Natural killer cell (primary cell): ENCODE measurements at regions not wholly inside any gene's neighbourhood (a gene's known extent, or its start where the extent isn't known, plus 50 kb on each side); places are given as distances from the start of the nearest gene placed in this dataset.

Experiments
- ATAC-seq, 3 donors: fragments of 150-1000 bp in 2 of 3; fragments of 200-7000 bp in 1 of 3; cut with Tn5 transposase; 1 replicate in 1 of 3; 2 replicates in 2 of 3; pipeline ENCODE4 v1.10.0; 2021; ENCODE audit warnings: mild to moderate bottlenecking in 2 of 3, moderate library complexity in 2 of 3
- DNase-seq, 2 donors: peaks; one replicate each; pipeline versions ENCODE4 v3.0.0 to v3.0.0-alpha.2; 2013 to 2021; ENCODE audit warnings: mixed read lengths in 1 of 2
- H3K27ac ChIP-seq: one replicate; pipeline ENCODE4 v1.5.1; 2013; ENCODE audit warnings: mild to moderate bottlenecking, low read length
- H3K27me3 ChIP-seq: one replicate; pipeline ENCODE4 v1.6.1; 2013; ENCODE audit warnings: low read length; ENCODE audit not compliant: control insufficient read depth, insufficient read depth
- H3K36me3 ChIP-seq: one replicate; pipeline ENCODE4 v1.6.1; 2013; ENCODE audit warnings: low read length; ENCODE audit not compliant: control insufficient read depth, insufficient read depth
- H3K4me1 ChIP-seq: one replicate; pipeline ENCODE4 v1.6.1; 2013; ENCODE audit warnings: low read length; ENCODE audit not compliant: control insufficient read depth, insufficient read depth
- H3K4me3 ChIP-seq: one replicate; pipeline ENCODE4 v1.5.1; 2013; ENCODE audit warnings: low read length
- H3K9me3 ChIP-seq: one replicate; pipeline ENCODE4 v1.6.1; 2013; ENCODE audit warnings: low read length; ENCODE audit not compliant: control insufficient read depth, insufficient read depth
- H3K27ac Mint-ChIP-seq, 2 donors: one replicate each; pipeline ENCODE4 v1.8.0; 2022; ENCODE audit warnings: mild to moderate bottlenecking in 2 of 2, mixed read lengths in 2 of 2, moderate library complexity in 1 of 2
- H3K27me3 Mint-ChIP-seq, 2 donors: one replicate each; pipeline ENCODE4 v1.8.0; 2022; ENCODE audit warnings: low read depth in 2 of 2, mixed read lengths in 2 of 2
- H3K36me3 Mint-ChIP-seq: one replicate; pipeline ENCODE4 v1.8.0; 2022; ENCODE audit warnings: mixed read lengths
- H3K4me1 Mint-ChIP-seq, 2 donors: one replicate each; pipeline ENCODE4 v1.8.0; 2022; ENCODE audit warnings: mixed read lengths in 2 of 2
- H3K4me3 Mint-ChIP-seq: one replicate; pipeline ENCODE4 v1.8.0; 2022; ENCODE audit warnings: mild to moderate bottlenecking, moderate library complexity, mixed read lengths
- H3K9me3 Mint-ChIP-seq, 2 donors: one replicate each; pipeline ENCODE4 v1.8.0; 2022; ENCODE audit warnings: mixed read lengths in 2 of 2
- CTCF ChIP-seq: fragments of 200-600 bp; IDR thresholded peaks from one replicate; pipeline ENCODE4 v1.8.0; 2022; ENCODE audit warnings: antibody characterized with exemption
- WGBS: methylation state at CpG from one replicate; pipeline ENCODE4 v1.1.7; 2013; ENCODE audit warnings: missing lambda C conversion rate; ENCODE audit not compliant: insufficient coverage; 5-methylcytosine and 5-hydroxymethylcytosine counted together
- intact Hi-C: fragments of 100-400 bp; cut with micrococcal nuclease; formaldehyde crosslinking; loops from one replicate; pipeline ENCODE4 v1.14.2; 2022

- 93% methylated on average over 5 of the region's 6 CpGs for WGBS
- Histone ChIP-seq H3K9me3 (peaks cover 5% of the 10 kb centered on the region), H3K27ac (peak overlapping the region; percentile 71), H3K36me3 (no peaks in the 10 kb centered on the region), H3K27me3 (no peaks in the 10 kb centered on the region), H3K4me3 (no peak overlapping the region), H3K4me1 (peaks cover 53% of the 10 kb centered on the region)
- intact Hi-C loops = no loop called here
- ATAC-seq = no peak
- TF ChIP-seq CTCF = no peak
- Mint-ChIP-seq H3K4me3 (no peak overlapping the region), H3K4me1 (peaks cover 68 to 70% of the 10 kb centered on the region in 2 donors), H3K27ac (peak overlapping the region; percentile 83 to 85), H3K27me3 (no peaks in the 10 kb centered on the region), H3K9me3 (peaks cover 0 to 3% of the 10 kb centered on the region in 2 donors), H3K36me3 (no peaks in the 10 kb centered on the region)
- DNase-seq = no peak
Measured at GRCh38 chr10:7048061-7048460, 362.8 kb downstream of the SFMBT2 start.

GRCh38 chr10:7046615-7047014 is 364.2 kb downstream of the SFMBT2 start:
- Histone ChIP-seq H3K4me1 (peaks cover 68% of the 10 kb centered on the region), H3K36me3 (no peaks in the 10 kb centered on the region), H3K9me3 (peaks cover 5% of the 10 kb centered on the region), H3K27ac (peak overlapping the region; percentile 71), H3K4me3 (no peak overlapping the region), H3K27me3 (no peaks in the 10 kb centered on the region)
- Mint-ChIP-seq H3K36me3 (no peaks in the 10 kb centered on the region), H3K27ac (peak overlapping the region; percentile 83 to 85), H3K27me3 (no peaks in the 10 kb centered on the region), H3K9me3 (peaks cover 0 to 3% of the 10 kb centered on the region in 2 donors), H3K4me3 (peak overlapping the region; percentile 62), H3K4me1 (peaks cover 75 to 76% of the 10 kb centered on the region in 2 donors)
- peak in 1 of 2 donors; percentile 29 for DNase-seq
- intact Hi-C loops = loop anchor here (1.0 kb wide), 3 partner anchors 16 to 197 kb away; no protein-coding TSS in a partner anchor
- 7% methylated on average over 2 of the region's 2 CpGs for WGBS
- TF ChIP-seq CTCF = no peak
- peak; percentile 66 to 69 (median 68) for ATAC-seq

- no peak for TF ChIP-seq CTCF
- H3K4me3 Mint-ChIP-seq = peak overlapping the region; percentile 62
- Histone ChIP-seq H3K4me1 (peaks cover 74% of the 10 kb centered on the region), H3K4me3 (no peak overlapping the region), H3K9me3 (peaks cover 5% of the 10 kb centered on the region), H3K36me3 (no peaks in the 10 kb centered on the region), H3K27ac (peak overlapping the region; percentile 71), H3K27me3 (no peaks in the 10 kb centered on the region)
- no peaks in the 10 kb centered on the region for H3K27me3 Mint-ChIP-seq
- intact Hi-C loops = loop anchor here (1.0 kb wide), 3 partner anchors 16 to 197 kb away; no protein-coding TSS in a partner anchor
- 82% methylated on average over 2 of the region's 4 CpGs for WGBS
- peak; percentile 29 to 68 for DNase-seq
- peaks cover 75 to 76% of the 10 kb centered on the region in 2 donors for H3K4me1 Mint-ChIP-seq
- ATAC-seq = peak; percentile 70 to 87 (median 86)
- H3K27ac Mint-ChIP-seq = peak overlapping the region; percentile 83 to 85
- H3K9me3 Mint-ChIP-seq = peaks cover 0 to 3% of the 10 kb centered on the region in 2 donors
- H3K36me3 Mint-ChIP-seq = no peaks in the 10 kb centered on the region
Measured at GRCh38 chr10:7045891-7046599, 364.8 kb downstream of the SFMBT2 start.
